Endodermal cell (in vitro differentiated cells): ENCODE measurements at regions not wholly inside any gene's neighbourhood (a gene's known extent, or its start where the extent isn't known, plus 50 kb on each side); places are given as distances from the start of the nearest gene placed in this dataset.

Experiments
- DNase-seq: peaks from one replicate; pipeline ENCODE4 v3.0.0-alpha.2; 2017
- H3K27ac ChIP-seq: 2 replicates; pipeline ENCODE4 v1.5.1; 2013; ENCODE audit warnings: mild to moderate bottlenecking, low read depth, low read length, moderate library complexity
- H3K27me3 ChIP-seq: 2 replicates; pipeline ENCODE4 v1.6.1; 2013; ENCODE audit warnings: mild to moderate bottlenecking, low read length, moderate library complexity; ENCODE audit not compliant: insufficient read depth, control insufficient read depth, poor library complexity, severe bottlenecking
- H3K36me3 ChIP-seq: 2 replicates; pipeline ENCODE4 v1.7.0; 2013; ENCODE audit warnings: mild to moderate bottlenecking, low read length, moderate library complexity; ENCODE audit not compliant: control insufficient read depth, insufficient read depth
- H3K4me1 ChIP-seq: one replicate; pipeline ENCODE4 v1.7.0; 2013; ENCODE audit warnings: low read length; ENCODE audit not compliant: control insufficient read depth, insufficient read depth
- H3K4me3 ChIP-seq: 2 replicates; pipeline ENCODE4 v1.5.1; 2013; ENCODE audit warnings: mild to moderate bottlenecking, low read length, moderate library complexity
- H3K9ac ChIP-seq: 2 replicates; pipeline ENCODE4 v1.6.1; 2013; ENCODE audit warnings: mild to moderate bottlenecking, low read length, moderate library complexity; ENCODE audit not compliant: poor library complexity, severe bottlenecking; ENCODE audit errors: extremely low read depth
- H3K9me3 ChIP-seq: 2 replicates; pipeline ENCODE4 v1.6.1; 2013; ENCODE audit warnings: mild to moderate bottlenecking, low read length, moderate library complexity; ENCODE audit not compliant: control insufficient read depth
- H3K27ac Mint-ChIP-seq: 2 replicates; pipeline ENCODE4 v1.8.0; 2020; ENCODE audit warnings: mixed read lengths
- H3K27me3 Mint-ChIP-seq: 2 replicates; pipeline ENCODE4 v1.8.0; 2021; ENCODE audit warnings: mild to moderate bottlenecking, mixed read lengths; ENCODE audit not compliant: insufficient read depth
- H3K36me3 Mint-ChIP-seq: 2 replicates; pipeline ENCODE4 v1.8.0; 2020; ENCODE audit warnings: low read depth, mixed read lengths
- H3K4me1 Mint-ChIP-seq: 2 replicates; pipeline ENCODE4 v1.8.0; 2020; ENCODE audit warnings: mixed read lengths
- H3K4me3 Mint-ChIP-seq: 2 replicates; pipeline ENCODE4 v1.8.0; 2020; ENCODE audit warnings: mild to moderate bottlenecking, moderate library complexity, mixed read lengths
- H3K9me3 Mint-ChIP-seq: 2 replicates; pipeline ENCODE4 v1.8.0; 2020; ENCODE audit warnings: mild to moderate bottlenecking, mixed read lengths
- WGBS, 2 experiments: methylation state at CpG; one replicate each; pipeline versions ENCODE4 v1.1.5 to v1.1.7; 2013; ENCODE audit warnings: missing lambda C conversion rate in 2 of 2, mixed read lengths in 1 of 2; ENCODE audit not compliant: insufficient coverage in 1 of 2, insufficient read length in 1 of 2; 5-methylcytosine and 5-hydroxymethylcytosine counted together
- TF ChIP-seq, protein P1 (sequence below): fragments of 200-600 bp; sonication (generic); conservative IDR thresholded peaks from 2 replicates; pipeline ENCODE4 v1.5.0; 2021; ENCODE audit warnings: antibody characterized with exemption, mild to moderate bottlenecking

DNA sequence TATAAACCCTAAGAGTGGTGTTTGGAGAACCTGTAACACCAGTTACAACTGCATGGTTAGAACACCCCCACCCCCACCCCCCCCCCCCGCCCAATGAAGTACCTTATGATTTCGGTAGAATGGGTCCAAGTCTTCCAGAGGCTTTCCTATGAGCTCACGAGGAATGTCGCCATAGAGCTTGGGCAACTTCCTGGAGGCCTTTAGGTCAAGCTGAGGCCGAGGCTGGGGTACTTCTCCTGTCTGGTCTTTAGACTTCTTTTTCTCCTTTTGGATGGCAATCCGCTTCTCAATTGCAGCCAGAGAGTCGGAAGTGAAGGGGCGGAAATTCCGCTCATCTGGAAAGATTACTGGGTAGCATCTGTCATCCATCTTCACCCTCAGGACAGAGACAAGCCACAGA lies 101.8 kb downstream of the SCN11A start:
- H3K36me3 Mint-ChIP-seq = no peaks in the 10 kb centered on the region
- TF ChIP-seq, protein P1, sequence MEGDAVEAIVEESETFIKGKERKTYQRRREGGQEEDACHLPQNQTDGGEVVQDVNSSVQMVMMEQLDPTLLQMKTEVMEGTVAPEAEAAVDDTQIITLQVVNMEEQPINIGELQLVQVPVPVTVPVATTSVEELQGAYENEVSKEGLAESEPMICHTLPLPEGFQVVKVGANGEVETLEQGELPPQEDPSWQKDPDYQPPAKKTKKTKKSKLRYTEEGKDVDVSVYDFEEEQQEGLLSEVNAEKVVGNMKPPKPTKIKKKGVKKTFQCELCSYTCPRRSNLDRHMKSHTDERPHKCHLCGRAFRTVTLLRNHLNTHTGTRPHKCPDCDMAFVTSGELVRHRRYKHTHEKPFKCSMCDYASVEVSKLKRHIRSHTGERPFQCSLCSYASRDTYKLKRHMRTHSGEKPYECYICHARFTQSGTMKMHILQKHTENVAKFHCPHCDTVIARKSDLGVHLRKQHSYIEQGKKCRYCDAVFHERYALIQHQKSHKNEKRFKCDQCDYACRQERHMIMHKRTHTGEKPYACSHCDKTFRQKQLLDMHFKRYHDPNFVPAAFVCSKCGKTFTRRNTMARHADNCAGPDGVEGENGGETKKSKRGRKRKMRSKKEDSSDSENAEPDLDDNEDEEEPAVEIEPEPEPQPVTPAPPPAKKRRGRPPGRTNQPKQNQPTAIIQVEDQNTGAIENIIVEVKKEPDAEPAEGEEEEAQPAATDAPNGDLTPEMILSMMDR = no peak
- no peak overlapping the region for H3K27ac ChIP-seq
- no peaks in the 10 kb centered on the region for H3K9me3 ChIP-seq
- no peaks in the 10 kb centered on the region for H3K4me1 ChIP-seq
- H3K27me3 ChIP-seq = no peaks in the 10 kb centered on the region
- no peak overlapping the region for H3K9ac ChIP-seq
- H3K36me3 ChIP-seq = no peaks in the 10 kb centered on the region
- no peak for DNase-seq
- WGBS, 2 experiments = 88 to 96% methylated on average over 7 to 8 of the region's 9 CpGs
- H3K9me3 Mint-ChIP-seq = peaks cover 10% of the 10 kb centered on the region
- no peaks in the 10 kb centered on the region for H3K27me3 Mint-ChIP-seq
- no peak overlapping the region for H3K27ac Mint-ChIP-seq
- no peak overlapping the region for H3K4me3 ChIP-seq
- H3K4me3 Mint-ChIP-seq = no peak overlapping the region
- no peaks in the 10 kb centered on the region for H3K4me1 Mint-ChIP-seq

DNA sequence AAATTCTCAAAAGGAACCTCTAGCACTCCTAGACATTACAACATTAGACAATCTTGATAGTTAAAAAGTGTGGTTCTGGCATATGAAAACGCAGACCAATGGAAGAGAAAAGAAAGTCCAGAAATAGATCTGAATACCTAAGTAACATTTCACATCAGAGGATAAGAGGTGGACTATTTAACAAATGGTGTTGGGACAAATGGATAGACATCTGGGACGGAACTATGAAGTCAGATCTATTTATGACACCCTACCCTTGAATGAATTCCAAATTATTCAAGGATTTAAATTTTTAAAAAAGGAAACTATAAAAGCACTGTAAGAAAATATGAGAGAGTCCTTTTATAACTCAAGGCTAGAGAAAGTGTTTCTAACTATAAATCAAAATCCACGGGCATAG lies 111.3 kb downstream of the SCN11A start:
- TF ChIP-seq, protein P1 = no peak
- Histone ChIP-seq H3K27me3 (no peaks in the 10 kb centered on the region), H3K4me1 (no peaks in the 10 kb centered on the region), H3K4me3 (no peak overlapping the region), H3K27ac (no peak overlapping the region), H3K9me3 (no peaks in the 10 kb centered on the region), H3K36me3 (no peaks in the 10 kb centered on the region), H3K9ac (no peak overlapping the region)
- WGBS, 2 experiments = 95% methylated on average over 3 of the region's 3 CpGs; no CpG with 5 or more reads in 1 of the 2 experiments
- Mint-ChIP-seq H3K4me3 (no peak overlapping the region), H3K36me3 (no peaks in the 10 kb centered on the region), H3K9me3 (peaks cover 7% of the 10 kb centered on the region), H3K27ac (no peak overlapping the region), H3K27me3 (no peaks in the 10 kb centered on the region), H3K4me1 (no peaks in the 10 kb centered on the region)
- DNase-seq = no peak

DNA sequence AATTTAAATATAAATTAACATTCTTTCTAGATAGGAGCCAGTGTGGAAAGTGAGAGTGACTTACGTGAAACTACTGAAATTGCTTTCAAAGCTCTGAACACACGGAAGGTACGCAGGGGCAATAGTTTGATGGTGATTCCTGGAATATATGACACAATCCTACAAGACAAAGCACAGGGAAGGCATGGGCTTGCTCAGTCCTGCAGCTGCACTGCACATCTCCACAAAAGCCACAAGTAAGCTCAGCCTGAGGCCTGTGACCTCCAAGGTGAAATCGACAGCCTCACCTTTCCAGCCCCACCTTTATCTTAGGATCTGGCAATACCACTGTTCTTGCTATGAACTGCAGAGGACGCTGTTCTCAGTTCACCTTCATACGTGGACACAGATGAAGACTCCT lies 109.3 kb upstream of the SCN10A start:
- WGBS, 2 experiments = 79 to 89% methylated on average over 1 to 6 of the region's 6 CpGs
- Histone ChIP-seq H3K36me3 (no peaks in the 10 kb centered on the region), H3K27ac (no peak overlapping the region), H3K9me3 (no peaks in the 10 kb centered on the region), H3K27me3 (no peaks in the 10 kb centered on the region), H3K4me3 (no peak overlapping the region), H3K9ac (no peak overlapping the region), H3K4me1 (no peaks in the 10 kb centered on the region)
- no peaks in the 10 kb centered on the region for H3K9me3 Mint-ChIP-seq
- H3K27me3 Mint-ChIP-seq = peaks cover 2% of the 10 kb centered on the region
- no peaks in the 10 kb centered on the region for H3K36me3 Mint-ChIP-seq
- TF ChIP-seq, protein P1 = no peak
- DNase-seq = no peak
- no peaks in the 10 kb centered on the region for H3K4me1 Mint-ChIP-seq
- H3K27ac Mint-ChIP-seq = no peak overlapping the region
- H3K4me3 Mint-ChIP-seq = no peak overlapping the region
